ENCODE measurements at regions not wholly inside any gene's neighbourhood (a gene's known extent, or its start where the extent isn't known, plus 50 kb on each side); places are given as distances from the start of the nearest gene placed in this dataset.

DNA sequence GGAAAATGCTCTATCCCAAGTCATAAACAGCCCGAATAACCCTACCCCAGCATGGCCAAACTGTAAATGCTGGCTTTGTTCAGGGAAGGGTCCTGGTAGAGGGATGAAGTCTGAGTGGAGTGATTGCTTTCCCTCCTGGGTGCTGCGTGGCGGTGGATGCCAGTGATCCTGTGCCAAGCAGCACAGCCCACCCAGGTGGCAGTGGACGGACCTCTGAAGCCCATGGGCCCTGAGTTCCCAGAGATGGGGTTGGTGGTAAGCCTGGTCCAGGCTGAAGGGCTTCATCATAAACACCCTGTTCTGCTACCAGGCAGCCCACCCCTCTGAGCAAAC is 69.3 kb upstream of the ITGA11 start:
- TF ChIP-seq, protein P1, sequence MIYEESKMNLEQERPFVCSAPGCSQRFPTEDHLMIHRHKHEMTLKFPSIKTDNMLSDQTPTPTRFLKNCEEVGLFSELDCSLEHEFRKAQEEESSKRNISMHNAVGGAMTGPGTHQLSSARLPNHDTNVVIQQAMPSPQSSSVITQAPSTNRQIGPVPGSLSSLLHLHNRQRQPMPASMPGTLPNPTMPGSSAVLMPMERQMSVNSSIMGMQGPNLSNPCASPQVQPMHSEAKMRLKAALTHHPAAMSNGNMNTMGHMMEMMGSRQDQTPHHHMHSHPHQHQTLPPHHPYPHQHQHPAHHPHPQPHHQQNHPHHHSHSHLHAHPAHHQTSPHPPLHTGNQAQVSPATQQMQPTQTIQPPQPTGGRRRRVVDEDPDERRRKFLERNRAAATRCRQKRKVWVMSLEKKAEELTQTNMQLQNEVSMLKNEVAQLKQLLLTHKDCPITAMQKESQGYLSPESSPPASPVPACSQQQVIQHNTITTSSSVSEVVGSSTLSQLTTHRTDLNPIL (CRISPR knock-in tag; IDR thresholded peaks at IDR 0.05; ENCODE audit: low read depth): no peak
- TF ChIP-seq CSDC2 (CRISPR knock-in tag; IDR thresholded peaks at IDR 0.05) (no peak), ISL1 (CRISPR knock-in tag; IDR thresholded peaks at IDR 0.05) (no peak), ARNTL (CRISPR knock-in tag; IDR thresholded peaks at IDR 0.05; ENCODE audit: borderline replicate concordance, low read depth) (no peak), BACH2 (CRISPR knock-in tag; IDR thresholded peaks at IDR 0.05; ENCODE audit: borderline replicate concordance) (no peak), TCF4 (CRISPR knock-in tag; IDR thresholded peaks at IDR 0.05; ENCODE audit: borderline replicate concordance) (no peak), ZNF70 (CRISPR knock-in tag; IDR thresholded peaks at IDR 0.05) (no peak), RARB (CRISPR knock-in tag; IDR thresholded peaks at IDR 0.05) (no peak), GLIS3 (CRISPR knock-in tag; IDR thresholded peaks at IDR 0.05) (no peak)
- TF ChIP-seq, protein P2, sequence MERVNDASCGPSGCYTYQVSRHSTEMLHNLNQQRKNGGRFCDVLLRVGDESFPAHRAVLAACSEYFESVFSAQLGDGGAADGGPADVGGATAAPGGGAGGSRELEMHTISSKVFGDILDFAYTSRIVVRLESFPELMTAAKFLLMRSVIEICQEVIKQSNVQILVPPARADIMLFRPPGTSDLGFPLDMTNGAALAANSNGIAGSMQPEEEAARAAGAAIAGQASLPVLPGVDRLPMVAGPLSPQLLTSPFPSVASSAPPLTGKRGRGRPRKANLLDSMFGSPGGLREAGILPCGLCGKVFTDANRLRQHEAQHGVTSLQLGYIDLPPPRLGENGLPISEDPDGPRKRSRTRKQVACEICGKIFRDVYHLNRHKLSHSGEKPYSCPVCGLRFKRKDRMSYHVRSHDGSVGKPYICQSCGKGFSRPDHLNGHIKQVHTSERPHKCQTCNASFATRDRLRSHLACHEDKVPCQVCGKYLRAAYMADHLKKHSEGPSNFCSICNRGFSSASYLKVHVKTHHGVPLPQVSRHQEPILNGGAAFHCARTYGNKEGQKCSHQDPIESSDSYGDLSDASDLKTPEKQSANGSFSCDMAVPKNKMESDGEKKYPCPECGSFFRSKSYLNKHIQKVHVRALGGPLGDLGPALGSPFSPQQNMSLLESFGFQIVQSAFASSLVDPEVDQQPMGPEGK (CRISPR knock-in tag; IDR thresholded peaks at IDR 0.05; ENCODE audit: borderline replicate concordance): no peak
- TF ChIP-seq, protein P3, sequence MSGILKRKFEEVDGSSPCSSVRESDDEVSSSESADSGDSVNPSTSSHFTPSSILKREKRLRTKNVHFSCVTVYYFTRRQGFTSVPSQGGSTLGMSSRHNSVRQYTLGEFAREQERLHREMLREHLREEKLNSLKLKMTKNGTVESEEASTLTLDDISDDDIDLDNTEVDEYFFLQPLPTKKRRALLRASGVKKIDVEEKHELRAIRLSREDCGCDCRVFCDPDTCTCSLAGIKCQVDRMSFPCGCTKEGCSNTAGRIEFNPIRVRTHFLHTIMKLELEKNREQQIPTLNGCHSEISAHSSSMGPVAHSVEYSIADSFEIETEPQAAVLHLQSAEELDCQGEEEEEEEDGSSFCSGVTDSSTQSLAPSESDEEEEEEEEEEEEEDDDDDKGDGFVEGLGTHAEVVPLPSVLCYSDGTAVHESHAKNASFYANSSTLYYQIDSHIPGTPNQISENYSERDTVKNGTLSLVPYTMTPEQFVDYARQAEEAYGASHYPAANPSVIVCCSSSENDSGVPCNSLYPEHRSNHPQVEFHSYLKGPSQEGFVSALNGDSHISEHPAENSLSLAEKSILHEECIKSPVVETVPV (CRISPR knock-in tag; IDR thresholded peaks at IDR 0.05): no peak
- TF ChIP-seq, protein P4, sequence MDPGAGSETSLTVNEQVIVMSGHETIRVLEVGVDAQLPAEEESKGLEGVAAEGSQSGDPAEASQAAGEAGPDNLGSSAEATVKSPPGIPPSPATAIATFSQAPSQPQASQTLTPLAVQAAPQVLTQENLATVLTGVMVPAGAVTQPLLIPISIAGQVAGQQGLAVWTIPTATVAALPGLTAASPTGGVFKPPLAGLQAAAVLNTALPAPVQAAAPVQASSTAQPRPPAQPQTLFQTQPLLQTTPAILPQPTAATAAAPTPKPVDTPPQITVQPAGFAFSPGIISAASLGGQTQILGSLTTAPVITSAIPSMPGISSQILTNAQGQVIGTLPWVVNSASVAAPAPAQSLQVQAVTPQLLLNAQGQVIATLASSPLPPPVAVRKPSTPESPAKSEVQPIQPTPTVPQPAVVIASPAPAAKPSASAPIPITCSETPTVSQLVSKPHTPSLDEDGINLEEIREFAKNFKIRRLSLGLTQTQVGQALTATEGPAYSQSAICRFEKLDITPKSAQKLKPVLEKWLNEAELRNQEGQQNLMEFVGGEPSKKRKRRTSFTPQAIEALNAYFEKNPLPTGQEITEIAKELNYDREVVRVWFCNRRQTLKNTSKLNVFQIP (CRISPR knock-in tag; IDR thresholded peaks at IDR 0.05; ENCODE audit: borderline replicate concordance, low read depth): no peak
